ENCODE measurements at regions not wholly inside any gene's neighbourhood (a gene's known extent, or its start where the extent isn't known, plus 50 kb on each side); places are given as distances from the start of the nearest gene placed in this dataset.

GRCh38 chr3:835096-835495, 257.7 kb upstream of the CNTN6 start:
- TF ChIP-seq POLR2A (IDR thresholded peaks at IDR 0.05) (no peak), CTCF (IDR thresholded peaks at IDR 0.05) (no peak)
